GM12891 (cell line): ENCODE measurements at regions not wholly inside any gene's neighbourhood (a gene's known extent, or its start where the extent isn't known, plus 50 kb on each side); places are given as distances from the start of the nearest gene placed in this dataset.

ENCODE experiments used
- DNase-seq: peaks from one replicate; pipeline ENCODE4 v3.0.0; 2011; ENCODE audit warnings: low spot score; ENCODE audit not compliant: insufficient read length
- FAIRE-seq: peaks from 2 replicates; lab custom pipeline; 2011; peaks lifted over from hg19 to GRCh38; lab: Jason Lieb, UNC
- PAX5 ChIP-seq: IDR thresholded peaks from 2 replicates; pipeline ENCODE4 v1.6.1; 2011; ENCODE audit warnings: low read length, moderate library complexity, mild to moderate bottlenecking; ENCODE audit not compliant: insufficient read depth, severe bottlenecking
- POLR2A ChIP-seq: IDR thresholded peaks from 2 replicates; pipeline ENCODE4 v1.6.1; 2011; ENCODE audit warnings: low read depth, low read length, control low read depth
- POLR2AphosphoS5 ChIP-seq: IDR thresholded peaks from 2 replicates; pipeline ENCODE4 v1.6.1; 2011; ENCODE audit warnings: low read depth, low read length, control low read depth
- POU2F2 ChIP-seq: IDR thresholded peaks from 2 replicates; pipeline ENCODE4 v1.6.1; 2011; ENCODE audit warnings: low read depth, mild to moderate bottlenecking, control low read depth, low read length, moderate library complexity
- SPI1 ChIP-seq: IDR thresholded peaks from 2 replicates; pipeline ENCODE4 v1.6.1; 2011; ENCODE audit warnings: low read depth, low read length, control low read depth
- TAF1 ChIP-seq: IDR thresholded peaks from 2 replicates; pipeline ENCODE4 v1.6.1; 2011; ENCODE audit warnings: low read depth, low read length, control low read depth

GRCh38 chr4:156329779-156330178 is 376.1 kb upstream of the CTSO start:
- FAIRE-seq = no peak
- no peak for DNase-seq
- no peak for TF ChIP-seq TAF1
- no peak for TF ChIP-seq POU2F2
- no peak for TF ChIP-seq POLR2A
- no peak for TF ChIP-seq SPI1
- TF ChIP-seq POLR2AphosphoS5 = no peak
- no peak for TF ChIP-seq PAX5

- no peak for TF ChIP-seq POLR2AphosphoS5
- no peak for TF ChIP-seq POLR2A
- TF ChIP-seq TAF1 = no peak
- TF ChIP-seq SPI1 = no peak
- TF ChIP-seq POU2F2 = no peak
- TF ChIP-seq PAX5 = no peak
- no peak for DNase-seq
- FAIRE-seq = no peak
Measured at GRCh38 chr4:156328882-156329281, 375.2 kb upstream of the CTSO start.

GRCh38 chr4:156326246-156326645 is 372.6 kb upstream of the CTSO start:
- FAIRE-seq (no peak), DNase-seq (no peak)
- no peak for TF ChIP-seq POLR2A
- no peak for TF ChIP-seq TAF1
- no peak for TF ChIP-seq SPI1
- no peak for TF ChIP-seq POLR2AphosphoS5
- no peak for TF ChIP-seq PAX5
- no peak for TF ChIP-seq POU2F2

GRCh38 chr4:156322592-156322991 is 368.9 kb upstream of the CTSO start:
- TF ChIP-seq SPI1 (no peak), TAF1 (no peak), POU2F2 (no peak), PAX5 (no peak), POLR2A (no peak)
- FAIRE-seq = no peak
- DNase-seq = no peak

- DNase-seq = no peak
- TF ChIP-seq SPI1 (no peak), TAF1 (no peak), PAX5 (no peak), POLR2A (no peak), POU2F2 (no peak), POLR2AphosphoS5 (no peak)
- FAIRE-seq = no peak
Measured at GRCh38 chr4:156321203-156321602, 367.5 kb upstream of the CTSO start.

GRCh38 chr4:156313497-156313896 is 359.8 kb upstream of the CTSO start:
- FAIRE-seq = no peak
- DNase-seq = no peak
- TF ChIP-seq PAX5 = no peak
- TF ChIP-seq POLR2AphosphoS5 = no peak
- TF ChIP-seq TAF1 = no peak
- no peak for TF ChIP-seq POU2F2
- no peak for TF ChIP-seq POLR2A
- TF ChIP-seq SPI1 = no peak

- FAIRE-seq (no peak), DNase-seq (no peak)
- TF ChIP-seq POU2F2 (no peak), POLR2AphosphoS5 (no peak), TAF1 (no peak), PAX5 (no peak), POLR2A (no peak), SPI1 (no peak)
Measured at GRCh38 chr4:156312261-156312847, 358.7 kb upstream of the CTSO start.

- DNase-seq (no peak), FAIRE-seq (no peak)
- TF ChIP-seq POLR2A (no peak), TAF1 (no peak)
Measured at GRCh38 chr4:156309031-156309430, 355.4 kb upstream of the CTSO start.

- no peak for DNase-seq
- FAIRE-seq = no peak
- TF ChIP-seq PAX5 = no peak
- no peak for TF ChIP-seq POU2F2
- TF ChIP-seq POLR2AphosphoS5 = no peak
- TF ChIP-seq SPI1 = no peak
- TF ChIP-seq POLR2A = no peak
- no peak for TF ChIP-seq TAF1
Measured at GRCh38 chr4:156303708-156304107, 350.0 kb upstream of the CTSO start.

- DNase-seq = no peak
- FAIRE-seq = no peak
Measured at GRCh38 chr4:156298230-156298629, 344.6 kb upstream of the CTSO start.

More at GRCh38 chr4:156298230-156298629, 344.6 kb upstream of the CTSO start:
- TF ChIP-seq POLR2A (no peak), PAX5 (no peak), SPI1 (no peak), POLR2AphosphoS5 (no peak), POU2F2 (no peak), TAF1 (no peak)
